GM12864 (cell line): ENCODE measurements at regions not wholly inside any gene's neighbourhood (a gene's known extent, or its start where the extent isn't known, plus 50 kb on each side); places are given as distances from the start of the nearest gene placed in this dataset.

ENCODE experiments used
- DNase-seq: peaks from one replicate; pipeline ENCODE4 v3.0.0-alpha.2; 2011; ENCODE audit warnings: low read depth
- H3K4me3 ChIP-seq: 2 replicates; pipeline ENCODE4 v1.5.1; 2011; ENCODE audit warnings: mild to moderate bottlenecking, low read depth, low read length, control low read depth
- TF ChIP-seq, protein P1 (sequence below): IDR thresholded peaks from 2 replicates; pipeline ENCODE4 v1.5.1; 2011; ENCODE audit warnings: low read depth, mild to moderate bottlenecking, moderate library complexity, low read length, control low read depth, inconsistent platforms; ENCODE audit errors: missing control alignments

DNA sequence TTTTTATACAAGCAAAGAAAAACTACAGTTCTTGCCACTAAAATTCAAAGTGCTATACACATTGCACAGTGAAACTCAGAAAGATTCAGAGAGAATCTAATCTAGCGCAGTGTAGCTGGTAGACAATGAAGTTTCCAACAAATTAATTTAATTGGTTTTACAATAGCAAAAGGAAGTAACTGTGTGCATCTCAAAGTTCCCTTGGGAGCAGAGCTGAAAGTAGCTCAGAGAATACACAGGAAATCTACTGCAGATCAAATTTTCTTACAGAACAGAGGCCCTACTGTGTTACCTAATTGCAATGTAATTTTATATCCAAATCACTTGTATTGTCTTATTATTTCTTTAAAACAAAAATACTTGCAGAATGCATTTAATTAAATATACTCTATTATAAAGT lies 1396.2 kb upstream of the TENM4 start:
- DNase-seq = no peak
- H3K4me3 ChIP-seq = no peak overlapping the region
- TF ChIP-seq, protein P1, sequence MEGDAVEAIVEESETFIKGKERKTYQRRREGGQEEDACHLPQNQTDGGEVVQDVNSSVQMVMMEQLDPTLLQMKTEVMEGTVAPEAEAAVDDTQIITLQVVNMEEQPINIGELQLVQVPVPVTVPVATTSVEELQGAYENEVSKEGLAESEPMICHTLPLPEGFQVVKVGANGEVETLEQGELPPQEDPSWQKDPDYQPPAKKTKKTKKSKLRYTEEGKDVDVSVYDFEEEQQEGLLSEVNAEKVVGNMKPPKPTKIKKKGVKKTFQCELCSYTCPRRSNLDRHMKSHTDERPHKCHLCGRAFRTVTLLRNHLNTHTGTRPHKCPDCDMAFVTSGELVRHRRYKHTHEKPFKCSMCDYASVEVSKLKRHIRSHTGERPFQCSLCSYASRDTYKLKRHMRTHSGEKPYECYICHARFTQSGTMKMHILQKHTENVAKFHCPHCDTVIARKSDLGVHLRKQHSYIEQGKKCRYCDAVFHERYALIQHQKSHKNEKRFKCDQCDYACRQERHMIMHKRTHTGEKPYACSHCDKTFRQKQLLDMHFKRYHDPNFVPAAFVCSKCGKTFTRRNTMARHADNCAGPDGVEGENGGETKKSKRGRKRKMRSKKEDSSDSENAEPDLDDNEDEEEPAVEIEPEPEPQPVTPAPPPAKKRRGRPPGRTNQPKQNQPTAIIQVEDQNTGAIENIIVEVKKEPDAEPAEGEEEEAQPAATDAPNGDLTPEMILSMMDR = no peak

DNA sequence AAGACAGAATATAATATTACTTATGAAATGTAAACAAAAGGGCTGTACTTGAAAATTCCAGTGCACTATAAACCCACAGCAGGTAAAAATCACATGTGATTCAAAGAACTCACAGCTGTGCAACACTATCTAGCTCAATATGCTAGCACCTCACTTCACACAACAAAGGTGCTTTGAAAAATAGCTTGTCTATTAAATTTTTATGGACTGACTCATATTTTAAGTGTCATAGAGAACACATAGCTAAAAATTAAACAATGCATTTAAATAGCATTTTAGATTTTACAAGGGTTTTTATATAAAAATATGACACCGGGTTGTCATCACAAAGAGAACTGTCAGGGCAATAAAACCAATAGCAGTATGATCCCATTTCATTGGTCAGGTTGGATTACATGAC lies 1390.5 kb upstream of the TENM4 start:
- DNase-seq = no peak
- no peak overlapping the region for H3K4me3 ChIP-seq
- TF ChIP-seq, protein P1 = no peak

DNA sequence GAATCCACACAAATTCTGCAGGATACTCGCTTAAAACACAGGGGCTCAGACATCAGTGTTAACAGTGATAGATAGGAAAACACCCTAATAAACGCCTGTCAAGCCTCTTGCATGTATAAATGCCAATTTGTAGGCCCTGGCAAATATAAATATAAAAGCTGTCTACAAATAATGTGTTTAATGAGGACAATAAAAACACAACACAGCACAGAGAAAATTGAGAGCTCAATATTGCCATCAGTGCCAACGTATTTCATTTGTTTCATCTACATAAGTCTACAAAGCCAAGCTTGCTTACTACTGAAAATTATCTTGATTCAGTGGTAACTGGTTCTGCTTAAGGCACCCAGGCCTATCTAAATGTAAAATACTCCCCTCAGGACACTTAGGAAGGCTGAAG lies 1387.0 kb upstream of the TENM4 start:
- H3K4me3 ChIP-seq = no peak overlapping the region
- TF ChIP-seq, protein P1 = no peak
- no peak for DNase-seq

DNA sequence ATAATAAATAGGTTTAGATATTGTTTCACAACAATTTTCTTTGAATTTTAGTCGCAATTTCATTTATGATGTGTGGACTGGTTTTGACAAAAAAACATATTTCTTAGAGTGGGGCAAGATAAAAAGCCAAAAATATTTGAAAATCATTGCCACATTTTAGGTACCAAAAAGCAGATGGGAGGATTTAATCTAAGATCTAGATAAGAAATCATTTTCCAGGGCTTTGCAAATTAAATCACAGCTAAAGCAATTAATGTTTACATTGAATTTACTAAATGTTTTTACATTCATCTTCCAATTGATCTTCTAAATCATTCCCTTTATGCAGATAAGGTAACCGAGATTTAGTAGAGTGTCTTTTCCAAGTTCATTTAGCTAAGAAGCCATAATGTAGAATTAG lies 1386.0 kb upstream of the TENM4 start:
- TF ChIP-seq, protein P1 = no peak
- DNase-seq = no peak
- H3K4me3 ChIP-seq = no peak overlapping the region

DNA sequence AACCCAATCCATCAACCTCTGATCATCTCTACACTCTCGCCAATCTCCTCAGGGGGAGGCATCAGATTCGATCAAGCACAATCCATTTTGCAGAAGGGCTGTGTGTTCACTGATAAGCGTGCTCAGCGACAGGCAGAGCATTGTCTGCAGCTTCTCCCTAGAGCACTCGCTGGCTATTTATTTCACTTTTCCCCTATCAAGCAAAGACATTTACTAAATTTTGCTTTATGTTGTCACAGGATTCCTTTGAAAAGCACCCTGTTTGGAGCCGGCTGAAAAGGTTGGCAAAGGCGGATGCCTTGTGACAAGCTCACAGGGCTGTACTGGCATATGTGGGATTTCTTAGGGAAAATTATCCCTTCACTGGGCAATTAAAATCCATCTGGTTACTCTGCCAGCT lies 1381.5 kb upstream of the TENM4 start:
- no peak for DNase-seq
- TF ChIP-seq, protein P1 = no peak
- no peak overlapping the region for H3K4me3 ChIP-seq

DNA sequence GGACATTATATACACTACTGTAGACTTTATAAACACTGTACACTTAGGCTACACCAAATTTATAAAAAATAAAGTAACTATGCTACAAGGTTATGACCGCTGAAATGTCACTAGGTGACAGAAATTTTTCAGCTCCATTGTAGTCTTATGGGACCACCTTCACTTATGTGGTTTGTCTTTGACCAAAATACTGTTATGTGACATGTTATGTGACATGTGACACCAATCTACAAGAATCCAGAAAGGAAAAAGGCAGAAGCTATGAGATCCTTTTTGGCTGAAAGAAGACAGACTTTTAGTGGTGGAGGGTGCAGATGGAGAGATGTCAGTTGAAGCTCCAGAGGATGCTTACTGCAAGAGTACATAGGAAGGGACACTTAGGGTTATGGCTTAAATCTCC lies 1378.4 kb upstream of the TENM4 start:
- DNase-seq = no peak
- TF ChIP-seq, protein P1 = no peak
- no peak overlapping the region for H3K4me3 ChIP-seq

DNA sequence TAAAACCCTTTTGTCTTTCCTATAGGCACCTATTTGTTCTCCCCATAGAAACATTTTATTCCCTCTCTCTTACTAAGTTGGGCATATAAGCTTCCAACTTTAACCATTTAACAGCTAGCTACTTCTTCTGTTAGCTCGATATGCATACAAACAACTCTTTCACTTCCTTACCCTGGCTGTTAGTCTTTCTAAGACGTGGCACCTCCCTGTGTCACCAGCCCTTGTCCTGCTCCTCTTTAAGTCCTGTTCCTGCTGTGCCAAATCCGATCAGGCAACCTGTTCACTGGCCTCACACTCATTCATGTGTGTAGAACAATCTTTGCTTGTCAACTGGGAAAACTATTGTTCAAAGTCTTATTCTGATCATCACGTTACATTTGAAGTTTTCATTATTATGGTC lies 1376.1 kb upstream of the TENM4 start:
- H3K4me3 ChIP-seq = no peak overlapping the region; the same call in 1 of the 2 replicates
- TF ChIP-seq, protein P1 = no peak
- DNase-seq = peak; percentile 26
